HG02884 (cell line): ENCODE measurements at regions not wholly inside any gene's neighbourhood (a gene's known extent, or its start where the extent isn't known, plus 50 kb on each side); places are given as distances from the start of the nearest gene placed in this dataset.
"Not testable (repeated sequence)": the region's sequence is repeated elsewhere in the genome, so short reads cannot be mapped to it uniquely, and the experiment has no call there.

ENCODE experiments used
- ATAC-seq: cut with Tn5 transposase; IDR thresholded peaks from one replicate; pipeline ENCODE4 v1.9.1; 2021; ENCODE audit warnings: mild to moderate bottlenecking, moderate library complexity; ENCODE audit not compliant: unreplicated experiment

DNA sequence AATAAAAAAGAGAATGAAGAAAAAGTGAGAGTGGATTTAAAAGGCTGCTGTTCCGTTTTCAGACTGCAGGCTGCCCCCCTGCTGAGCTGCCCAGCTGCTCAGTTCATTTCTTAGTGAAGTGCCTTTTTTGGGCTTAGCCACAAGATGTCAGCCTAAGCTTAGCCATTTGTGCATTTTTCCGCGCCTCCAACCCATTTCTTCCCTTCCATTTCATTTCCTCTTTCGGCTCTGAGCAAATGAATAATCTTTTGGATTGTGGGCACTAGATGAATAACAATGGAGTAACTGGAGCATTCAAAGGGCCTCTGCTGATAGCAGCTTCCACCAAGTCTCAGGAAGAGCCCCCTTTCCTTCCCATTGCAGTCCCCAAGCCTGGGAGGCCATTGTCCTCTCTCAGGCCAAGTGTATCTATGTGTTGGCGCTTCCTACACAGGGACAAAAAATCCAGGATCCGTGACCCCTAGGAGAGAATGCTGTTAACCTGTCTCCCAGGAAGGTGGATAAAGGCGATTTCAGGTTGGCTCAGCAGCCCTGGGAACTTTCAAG lies 83.5 kb upstream of the SPTLC3 start:
- peak; percentile 94 for ATAC-seq

DNA sequence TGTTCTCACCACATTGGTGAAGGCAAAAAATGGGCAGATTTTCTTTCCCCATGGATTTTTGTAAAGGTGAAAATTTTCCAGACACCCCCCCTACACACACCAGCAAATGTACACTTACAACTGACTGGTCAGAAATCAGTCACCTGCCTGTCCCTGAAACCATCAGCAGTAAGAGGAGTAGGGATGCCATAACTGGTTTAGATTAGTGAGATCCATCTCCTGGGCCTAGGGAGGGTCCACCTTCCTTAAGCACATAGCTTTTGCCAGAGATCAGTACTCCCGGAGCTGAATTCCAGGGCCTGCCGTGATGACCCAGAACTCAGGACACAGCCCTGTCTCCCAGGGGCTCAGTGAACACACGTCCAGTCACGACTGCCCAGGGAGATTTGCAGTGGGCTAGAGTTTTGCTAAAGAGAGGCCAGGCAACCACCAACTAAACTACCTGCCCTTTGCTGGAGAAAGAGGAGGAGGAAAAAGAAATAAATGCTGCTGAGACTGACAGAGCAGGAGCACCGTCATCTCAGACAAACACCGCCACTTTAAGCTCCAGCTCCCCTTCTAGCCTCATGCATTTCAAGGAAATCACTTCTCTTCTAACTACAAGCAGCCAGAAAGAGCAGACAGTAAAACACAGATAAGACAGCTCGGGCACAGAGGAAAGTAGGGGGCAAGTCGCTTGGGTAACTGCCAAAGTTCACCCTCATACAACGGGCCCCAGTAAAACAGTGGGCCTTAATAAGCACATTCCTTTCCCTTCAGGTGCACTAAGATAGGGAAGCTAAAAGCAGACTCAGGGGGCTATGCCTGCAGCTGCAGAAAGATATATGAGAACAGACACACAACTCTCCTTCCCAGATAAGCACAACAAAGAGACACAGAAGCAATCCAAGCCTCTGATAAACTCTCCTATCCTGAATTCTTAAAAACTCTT lies 82.6 kb upstream of the SPTLC3 start:
- ATAC-seq, result no peak

DNA sequence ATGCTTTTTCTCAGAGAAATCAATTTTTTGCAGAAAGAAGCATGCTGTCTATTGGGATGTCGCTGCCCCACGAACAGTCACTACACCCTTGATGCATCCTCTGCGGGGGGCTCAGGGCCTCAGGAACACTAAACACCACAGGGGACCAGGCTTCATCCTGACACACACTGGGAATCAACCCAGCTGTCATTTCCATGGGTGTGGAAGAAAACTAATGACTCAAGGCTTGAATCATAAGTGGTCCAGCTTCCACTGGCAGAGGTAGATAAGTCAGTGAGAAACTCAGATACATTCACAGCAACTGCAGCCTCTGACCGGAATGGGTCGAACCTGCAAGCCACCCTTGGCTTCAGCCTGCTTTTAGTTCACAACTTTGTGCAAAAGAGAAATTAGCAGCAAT lies 81.3 kb upstream of the SPTLC3 start:
- ATAC-seq, result no peak

DNA sequence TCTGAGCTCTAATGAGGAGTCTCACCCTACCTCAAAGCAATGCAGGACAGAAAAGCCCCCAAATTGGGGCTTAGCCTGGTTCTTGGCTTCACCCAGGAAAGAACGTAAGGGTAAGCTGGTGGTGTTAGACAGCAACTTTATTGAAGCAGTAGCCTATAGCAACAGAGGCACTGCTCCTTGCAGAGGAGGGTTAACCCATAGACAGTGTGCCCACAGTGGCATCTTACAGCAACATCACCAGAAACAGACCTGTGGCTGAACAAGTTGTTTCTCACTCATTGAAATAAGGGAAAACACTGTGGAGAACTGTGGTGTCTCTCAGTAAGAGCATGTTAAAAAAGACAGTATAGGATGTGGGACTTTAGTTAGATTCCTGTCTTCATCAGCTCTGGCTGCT lies 80.4 kb upstream of the SPTLC3 start:
- ATAC-seq, result no peak

DNA sequence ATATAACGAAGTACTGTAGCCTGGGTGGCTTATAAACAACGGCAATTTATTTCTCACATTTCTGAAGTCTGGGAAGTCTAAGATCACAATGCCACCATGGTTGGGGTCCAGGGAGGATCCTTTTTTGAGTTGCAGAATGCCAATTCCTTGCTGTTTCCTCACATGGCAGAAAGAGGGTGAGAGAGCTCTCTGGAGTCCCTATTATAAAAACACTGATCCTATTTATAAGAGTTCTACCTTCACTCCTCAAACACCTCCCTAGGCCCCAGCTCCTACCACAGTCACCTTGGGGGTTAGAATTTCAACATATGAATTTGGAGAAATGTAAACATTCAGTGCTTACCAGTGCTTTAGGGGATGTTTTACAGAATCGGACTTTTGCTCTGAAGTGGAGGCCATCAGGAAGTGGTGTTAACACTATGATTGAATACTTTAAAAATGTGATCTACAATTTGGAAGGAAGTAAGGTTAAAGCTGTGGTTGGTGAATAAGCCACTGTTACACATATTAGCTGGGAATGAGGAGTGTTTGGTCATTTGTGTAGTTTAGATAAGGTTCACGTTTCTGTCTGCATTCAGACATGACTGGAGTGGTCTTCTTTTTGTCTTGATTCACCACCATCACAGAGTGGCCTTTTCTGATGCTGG lies 79.9 kb upstream of the SPTLC3 start:
- no peak for ATAC-seq

DNA sequence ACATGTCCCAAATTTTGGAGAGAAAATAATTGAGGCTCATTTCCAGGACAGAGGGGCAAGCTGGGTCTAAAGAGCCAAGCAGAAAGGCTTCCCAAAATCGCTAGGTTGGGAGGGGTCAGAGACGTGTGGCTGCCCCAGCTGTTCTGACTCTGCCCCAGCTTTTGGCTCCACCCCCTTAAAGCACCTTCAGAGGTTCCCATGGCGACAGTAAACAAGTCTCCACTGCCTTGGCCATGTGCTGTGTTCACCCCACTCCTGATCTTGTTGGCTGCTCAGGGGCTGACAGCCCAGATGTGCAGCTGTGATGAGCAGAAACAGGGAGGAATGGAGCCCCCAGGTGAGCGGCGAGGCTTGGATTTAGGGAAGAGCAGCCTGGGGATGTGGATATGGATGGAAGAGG lies 72.8 kb upstream of the SPTLC3 start:
- ATAC-seq, result no peak

DNA sequence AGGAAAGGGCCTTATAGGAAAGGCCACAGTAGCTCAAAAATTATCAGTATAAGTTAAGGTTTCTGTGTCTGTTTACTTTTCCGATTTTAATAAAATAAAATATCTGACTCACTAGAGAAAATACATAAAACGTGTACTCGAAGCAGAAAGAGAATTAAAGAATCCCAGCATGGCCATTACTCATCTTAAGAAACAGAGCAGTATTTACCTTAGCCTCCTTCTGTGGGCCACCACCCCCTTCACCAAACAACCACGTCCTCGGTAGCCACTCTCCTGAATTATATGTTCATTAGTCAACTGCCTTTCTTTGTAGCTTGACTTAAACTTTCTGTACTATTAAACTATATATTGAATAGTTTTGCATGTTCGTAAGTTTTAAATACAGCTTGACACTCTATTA lies 72.2 kb upstream of the SPTLC3 start:
- no peak for ATAC-seq

DNA sequence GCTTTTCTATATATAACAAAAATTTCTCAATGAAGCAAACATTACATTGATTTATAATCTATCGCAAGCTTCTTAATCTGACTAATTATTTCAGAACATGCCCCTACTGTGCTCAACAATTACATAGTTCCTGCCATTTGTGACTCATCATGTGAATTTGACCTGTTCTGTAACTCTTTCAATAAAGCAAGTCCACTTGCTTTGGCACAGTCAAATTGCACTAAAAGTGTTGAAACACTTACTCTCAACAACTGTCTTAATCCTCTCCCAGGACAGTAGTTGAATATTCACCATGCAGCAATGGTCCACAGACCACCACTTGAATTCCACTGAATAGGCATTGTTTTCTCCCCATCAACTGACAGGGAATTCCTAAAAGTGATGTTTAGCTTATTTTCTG lies 67.7 kb upstream of the SPTLC3 start:
- no peak for ATAC-seq

DNA sequence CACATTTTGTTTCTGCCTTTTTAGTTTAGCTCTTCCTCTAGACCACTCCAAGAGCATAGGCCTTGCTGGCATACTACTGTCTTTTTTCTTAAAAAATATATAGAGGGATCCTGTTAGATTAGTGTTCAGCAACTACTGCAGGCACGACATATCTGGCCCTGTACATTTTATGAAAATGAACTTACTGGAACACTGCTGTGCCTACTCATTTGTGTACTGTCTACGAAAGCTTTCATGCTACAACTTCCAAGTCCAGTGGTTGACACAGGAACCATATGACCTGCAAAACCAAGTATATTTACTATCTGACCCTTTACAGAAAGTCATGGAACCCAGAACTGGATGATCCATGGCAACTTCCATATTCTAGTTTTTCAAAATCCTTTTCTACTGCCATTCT lies 66.6 kb upstream of the SPTLC3 start:
- ATAC-seq, result no peak

DNA sequence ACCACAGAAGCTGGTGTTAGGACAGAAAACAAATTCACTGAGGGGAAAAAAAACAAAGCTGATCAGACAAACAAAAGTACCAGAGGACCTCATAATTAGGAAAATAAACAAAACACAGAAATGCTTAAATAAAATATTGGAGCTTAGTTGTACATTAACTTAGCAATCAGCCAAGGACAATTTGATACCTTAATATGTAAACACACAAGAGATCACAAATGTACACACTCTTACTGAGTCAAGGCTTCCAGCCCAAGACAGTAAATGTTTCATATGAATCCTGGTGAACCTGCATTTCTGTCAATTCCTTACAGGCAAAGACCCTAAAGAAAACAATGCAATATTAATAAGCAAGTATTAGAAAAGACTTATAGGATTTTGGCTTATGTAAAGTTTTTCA lies 62.0 kb upstream of the SPTLC3 start:
- no peak for ATAC-seq

DNA sequence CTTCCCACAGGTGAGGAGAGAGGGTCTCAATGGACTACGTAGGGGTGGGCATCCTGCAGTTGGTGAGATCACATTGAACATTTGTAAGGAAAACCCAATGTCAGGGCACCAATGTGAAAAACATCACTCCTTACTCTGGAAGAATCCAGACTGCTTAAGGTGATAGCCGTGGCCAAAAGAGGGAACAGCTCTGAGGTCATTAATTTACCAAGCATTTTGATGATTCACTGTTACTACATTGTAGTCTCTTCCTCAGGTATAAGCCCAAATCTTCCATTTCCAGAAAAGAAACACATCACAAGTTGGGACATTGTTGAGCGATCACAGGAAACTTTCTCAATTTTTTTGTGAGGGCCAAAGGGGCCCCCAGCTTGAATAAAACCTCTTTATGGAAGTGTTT lies 61.1 kb upstream of the SPTLC3 start:
- ATAC-seq, result no peak

DNA sequence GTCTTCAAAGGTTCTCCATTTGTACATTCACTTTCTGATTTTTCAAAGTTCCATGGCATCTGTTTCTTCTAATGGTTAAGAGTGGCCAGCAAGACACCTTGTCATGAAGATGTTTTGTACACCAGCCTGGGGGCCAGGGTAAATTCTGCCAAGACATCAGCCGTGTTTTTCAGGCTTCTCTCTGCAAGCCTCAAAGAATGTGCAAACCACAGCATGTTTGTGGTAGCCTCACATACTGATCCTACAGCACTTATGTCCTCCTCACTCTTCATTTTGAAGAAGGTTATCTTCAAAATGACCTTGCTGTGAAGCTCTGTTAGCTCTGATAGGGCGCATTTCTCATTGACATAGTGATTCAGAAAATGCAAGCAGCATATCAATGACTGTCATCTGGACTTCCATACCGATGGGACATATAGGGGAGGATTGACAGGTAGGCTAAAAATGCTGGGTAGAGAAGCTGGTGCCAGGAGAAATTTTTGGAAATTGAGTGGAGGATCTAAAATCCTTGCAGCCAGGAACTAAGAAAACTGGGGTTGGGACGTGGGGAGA lies 59.3 kb upstream of the SPTLC3 start:
- no peak for ATAC-seq

DNA sequence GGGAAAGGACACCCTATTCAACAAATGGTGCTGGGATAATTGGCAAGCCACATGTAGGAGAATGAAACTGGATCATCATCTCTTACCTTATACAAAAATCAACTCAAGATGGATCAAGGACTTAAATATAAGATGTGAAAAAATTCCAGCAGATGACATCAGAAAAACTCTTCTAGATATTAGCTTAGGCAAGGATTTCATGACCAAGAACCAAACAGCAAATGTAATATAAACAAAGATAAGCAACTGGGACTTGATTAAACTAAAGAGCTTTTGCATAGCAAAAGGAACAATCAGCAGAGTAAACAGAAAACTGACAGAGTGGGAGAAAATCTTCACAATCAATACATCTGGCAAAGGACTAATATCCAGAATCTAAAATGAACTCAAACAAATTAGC lies 54.5 kb upstream of the SPTLC3 start:
- ATAC-seq, result not testable (repeated sequence)

DNA sequence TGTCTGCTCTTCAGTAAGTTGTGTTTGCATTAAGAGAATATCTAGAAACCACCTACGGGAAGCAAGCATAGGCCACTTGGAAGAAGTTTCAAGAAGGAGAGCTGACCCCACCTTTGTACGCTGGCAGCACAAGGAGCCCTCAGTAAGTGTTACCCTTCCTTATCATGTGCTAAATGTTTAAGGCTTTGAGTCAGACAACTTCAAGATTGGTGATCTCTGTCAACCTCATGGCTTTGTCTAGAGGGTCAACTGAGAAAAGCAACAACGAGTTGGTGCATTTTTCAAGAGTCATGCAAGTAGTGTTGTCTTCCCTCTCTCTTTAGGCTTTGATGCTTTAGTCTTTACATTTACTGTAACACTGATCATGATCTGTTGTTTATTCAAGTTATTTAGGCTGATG lies 53.2 kb upstream of the SPTLC3 start:
- ATAC-seq, result no peak

DNA sequence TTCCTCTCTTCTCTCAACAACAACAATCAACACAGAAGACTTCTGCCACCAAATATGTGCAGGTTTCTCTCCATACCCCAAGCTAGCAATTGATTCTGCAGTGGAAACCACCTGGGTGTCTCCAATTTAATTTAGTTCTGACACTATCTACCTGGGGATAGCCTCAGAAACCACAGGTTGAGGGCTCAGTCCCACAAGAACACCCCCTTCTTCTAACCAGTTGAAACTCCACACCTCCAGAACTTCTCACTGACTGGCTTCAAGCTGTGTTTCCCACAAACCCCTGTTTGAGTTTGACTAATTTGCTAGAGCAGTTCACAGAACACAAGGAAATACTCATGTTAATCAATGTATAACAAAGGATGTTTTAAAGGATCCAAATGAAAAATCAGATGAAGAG lies 52.5 kb upstream of the SPTLC3 start:
- ATAC-seq, result no peak

DNA sequence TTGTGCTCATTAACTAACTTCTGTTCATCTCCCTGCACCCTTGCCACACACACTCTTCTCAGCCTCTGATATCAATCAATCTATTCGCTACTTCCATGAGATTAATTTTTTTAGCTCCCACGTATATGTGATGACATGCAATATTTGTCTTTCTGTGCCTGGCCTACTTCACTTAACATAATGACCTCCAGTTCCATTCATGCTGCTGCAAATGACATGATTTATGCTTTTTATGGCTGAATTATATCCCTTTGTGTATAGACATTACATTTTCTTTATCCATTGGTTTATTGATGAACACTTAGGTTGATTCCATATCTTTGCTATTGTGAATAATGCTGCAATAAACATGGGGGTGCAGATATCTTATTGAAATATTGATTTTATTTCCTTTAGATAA lies 50.8 kb upstream of the SPTLC3 start:
- ATAC-seq, result no peak
